ENCODE measurements at regions not wholly inside any gene's neighbourhood (a gene's known extent, or its start where the extent isn't known, plus 50 kb on each side); places are given as distances from the start of the nearest gene placed in this dataset.

GRCh38 chr6:2414885-2415547 is 169.6 kb upstream of the GMDS start:
- DNase-seq, result no peak

GRCh38 chr6:2412731-2413130 is 167.3 kb upstream of the GMDS start:
- DNase-seq, result no peak

GRCh38 chr6:2410656-2411380 is 165.4 kb upstream of the GMDS start:
- no peak for DNase-seq

DNA sequence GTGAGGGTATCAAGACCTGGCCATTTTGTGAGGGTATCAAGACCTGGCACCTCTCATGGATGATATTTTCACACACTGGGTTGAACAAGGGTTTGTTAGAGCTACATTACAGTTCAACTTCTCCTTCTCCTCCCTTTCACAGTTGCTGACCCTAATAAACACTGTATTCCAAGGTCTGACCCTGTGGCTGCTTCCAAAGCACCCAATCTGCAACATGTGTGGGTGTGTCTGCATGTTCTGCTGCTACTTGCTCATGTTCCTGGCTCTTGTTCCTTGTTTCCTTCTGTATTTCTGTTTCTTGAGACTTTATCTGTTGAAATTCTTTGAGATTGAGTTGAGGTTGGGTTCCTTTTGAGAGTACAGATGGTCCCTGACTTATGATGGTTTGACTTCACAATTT is 162.1 kb upstream of the GMDS start:
- DNase-seq, result no peak

GRCh38 chr6:2404211-2404929 is 159.0 kb upstream of the GMDS start:
- DNase-seq, result no peak

- DNase-seq, result no peak
Observed at GRCh38 chr6:2403546-2403945, 158.1 kb upstream of the GMDS start.

- DNase-seq, result no peak
Observed at GRCh38 chr6:2396846-2397630, 151.6 kb upstream of the GMDS start.

DNA sequence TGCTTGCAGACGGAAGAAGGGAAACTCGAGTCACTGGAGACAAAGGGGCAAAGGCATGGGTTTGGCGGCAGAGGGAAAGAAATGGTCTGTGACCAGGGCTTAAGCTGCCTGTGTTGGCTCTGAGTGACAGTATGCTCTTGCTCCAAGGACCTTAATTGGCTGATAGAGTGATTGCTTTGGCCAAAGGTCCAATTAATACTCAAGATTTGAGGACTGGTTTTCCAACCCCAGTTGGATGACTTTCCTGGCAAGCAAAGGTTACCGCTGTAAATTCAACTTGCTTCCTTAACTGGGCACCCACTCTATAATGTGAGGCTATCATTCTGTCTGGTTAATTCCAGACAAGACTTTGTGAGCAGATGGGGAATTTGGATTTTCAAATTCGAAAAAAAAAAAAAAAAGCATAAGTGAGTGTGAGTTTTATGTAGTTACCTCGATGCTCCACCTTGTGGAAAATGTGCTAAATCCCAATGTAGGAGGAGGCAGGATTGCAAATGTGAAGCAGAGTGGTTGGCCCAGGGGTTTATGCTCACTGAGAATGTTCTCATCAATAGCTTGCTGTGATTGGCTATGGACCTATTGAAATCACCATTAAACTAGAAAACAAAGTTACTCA is 150.7 kb upstream of the GMDS start:
- DNase-seq, result no peak

GRCh38 chr6:2388554-2389324 is 143.3 kb upstream of the GMDS start:
- no peak for DNase-seq

- no peak for DNase-seq
Observed at GRCh38 chr6:2387445-2387844, 142.0 kb upstream of the GMDS start.

DNA sequence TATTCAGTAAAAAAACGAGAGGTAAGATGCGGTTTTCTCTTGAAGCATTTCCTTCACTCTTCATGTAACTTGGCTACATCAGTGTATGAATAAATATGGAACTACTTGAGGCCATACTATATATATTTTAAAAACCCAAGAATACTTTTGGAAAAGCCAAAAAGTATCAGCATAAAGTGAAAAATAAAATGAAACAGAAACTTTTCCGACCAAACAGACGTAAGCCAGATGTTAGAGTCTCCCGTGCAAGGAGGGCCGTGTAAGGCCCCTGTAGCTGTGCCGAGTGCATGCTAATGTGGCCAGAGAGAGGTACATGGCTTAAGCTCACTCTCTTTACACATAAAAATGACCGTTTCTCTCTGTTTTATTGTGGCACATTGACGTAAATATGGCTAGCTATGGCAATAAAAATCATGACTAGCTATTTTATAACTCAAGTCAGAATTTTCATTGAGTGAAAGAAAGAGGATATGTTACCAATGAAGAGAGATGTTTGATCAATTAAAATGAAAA is 140.1 kb upstream of the GMDS start:
- no peak for DNase-seq

- DNase-seq, result no peak
Observed at GRCh38 chr6:2384528-2384927, 139.1 kb upstream of the GMDS start.

- no peak for DNase-seq
Observed at GRCh38 chr6:2381872-2382661, 136.7 kb upstream of the GMDS start.

DNA sequence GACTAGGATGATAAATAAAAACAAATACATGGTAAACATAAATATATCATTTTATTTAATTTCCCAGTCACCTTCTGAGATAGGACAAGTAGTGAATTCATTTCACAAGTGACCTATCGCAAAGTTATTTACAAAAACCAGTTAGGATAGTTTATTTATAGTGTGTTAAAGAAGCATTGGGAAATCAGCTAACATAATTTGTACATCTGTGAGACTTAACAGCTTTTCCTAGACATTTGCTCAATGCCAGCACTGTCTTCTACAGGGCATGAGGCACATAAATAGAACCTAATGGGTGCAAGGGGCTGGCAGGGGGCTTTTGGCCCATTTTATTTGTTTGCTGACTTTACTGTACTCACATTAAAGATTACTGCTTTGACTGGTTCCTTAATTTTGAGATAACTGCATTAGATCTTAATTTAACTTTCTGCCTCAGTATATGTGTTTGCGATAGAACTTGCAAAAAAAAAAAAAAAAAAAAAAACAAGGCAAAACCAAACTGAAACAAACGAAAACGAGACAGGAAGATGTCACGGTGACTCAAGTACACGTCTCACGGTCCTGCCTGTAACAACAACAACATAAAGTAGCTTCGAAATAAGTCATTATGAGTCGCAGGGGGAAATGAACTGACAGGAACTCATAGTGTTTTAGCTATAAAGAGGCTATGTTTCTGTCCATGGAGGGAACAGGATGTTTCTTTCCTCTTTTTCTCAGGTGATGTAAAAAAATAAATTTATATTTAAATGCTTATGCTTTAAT is 133.7 kb upstream of the GMDS start:
- no peak for DNase-seq

- no peak for DNase-seq
Observed at GRCh38 chr6:2378046-2378657, 132.7 kb upstream of the GMDS start.

GRCh38 chr6:2376429-2377355 is 131.3 kb upstream of the GMDS start:
- no peak for DNase-seq

- no peak for DNase-seq
Observed at GRCh38 chr6:2375443-2375842, 130.0 kb upstream of the GMDS start.

- DNase-seq, result no peak
Observed at GRCh38 chr6:2369606-2370005, 124.2 kb upstream of the GMDS start.

- no peak for DNase-seq
Observed at GRCh38 chr6:2363211-2363610, 117.8 kb upstream of the GMDS start.

All from NCI-H1694 treated with DMSO at 0.1 percent for 48 hours (cell line).